GM23338 (cell line): ENCODE measurements at regions not wholly inside any gene's neighbourhood (a gene's known extent, or its start where the extent isn't known, plus 50 kb on each side); places are given as distances from the start of the nearest gene placed in this dataset.

Experiments
- ATAC-seq: fragments of 200-7000 bp; cut with Tn5 transposase; 3 replicates; pipeline ENCODE4 v1.9.1; 2020
- DNase-seq: peaks from one replicate; pipeline ENCODE4 v3.0.0-alpha.2; 2015; ENCODE audit warnings: low spot score
- H2AFZ ChIP-seq: fragments of 200-600 bp; sonication (generic); 2 replicates; pipeline ENCODE4 v1.8.0; 2016; ENCODE audit warnings: antibody characterized with exemption, mild to moderate bottlenecking, moderate library complexity
- H3F3A ChIP-seq: fragments of 200-600 bp; sonication (generic); replicated peaks from 2 replicates; pipeline ENCODE4 v1.8.0; 2017; ENCODE audit warnings: antibody characterized with exemption, mixed run types, low read depth
- H3K27ac ChIP-seq: fragments of 200-600 bp; sonication (generic); 2 replicates; pipeline ENCODE4 v1.6.1; 2016; ENCODE audit warnings: low read depth
- H3K27me3 ChIP-seq: fragments of 200-600 bp; sonication (generic); 2 replicates; pipeline ENCODE4 v1.8.0; 2016; ENCODE audit warnings: mild to moderate bottlenecking, mixed run types, moderate library complexity; ENCODE audit not compliant: insufficient read depth
- H3K36me3 ChIP-seq: fragments of 200-600 bp; sonication (generic); 2 replicates; pipeline ENCODE4 v1.8.0; 2016; ENCODE audit warnings: mild to moderate bottlenecking; ENCODE audit not compliant: insufficient read depth
- H3K4me1 ChIP-seq: fragments of 200-600 bp; sonication (generic); 2 replicates; pipeline ENCODE4 v1.8.0; 2016; ENCODE audit warnings: mild to moderate bottlenecking, moderate library complexity; ENCODE audit not compliant: insufficient read depth
- H3K4me2 ChIP-seq: fragments of 200-600 bp; sonication (generic); 2 replicates; pipeline ENCODE4 v1.7.1; 2017; ENCODE audit warnings: mixed run types
- H3K4me3 ChIP-seq: fragments of 200-600 bp; sonication (generic); 2 replicates; pipeline ENCODE4 v1.6.1; 2016; ENCODE audit warnings: mixed run types
- H3K79me2 ChIP-seq: fragments of 200-600 bp; sonication (generic); replicated peaks from 2 replicates; pipeline ENCODE4 v1.8.0; 2017; ENCODE audit warnings: mild to moderate bottlenecking; ENCODE audit not compliant: insufficient read depth
- H3K9me2 ChIP-seq: fragments of 200-600 bp; sonication (generic); 2 replicates; pipeline ENCODE4 v1.8.0; 2017; ENCODE audit not compliant: insufficient read depth
- H4K20me1 ChIP-seq: fragments of 200-600 bp; sonication (generic); replicated peaks from 2 replicates; pipeline ENCODE4 v1.8.0; 2017; ENCODE audit warnings: mild to moderate bottlenecking; ENCODE audit not compliant: insufficient read depth
- H3K27ac Mint-ChIP-seq: 2 replicates; pipeline ENCODE4 v1.8.0; 2020; ENCODE audit warnings: inconsistent platforms, mild to moderate bottlenecking, moderate library complexity, mixed read lengths
- H3K27me3 Mint-ChIP-seq: 3 replicates; pipeline ENCODE4 v1.8.0; 2022; ENCODE audit warnings: low read depth, mild to moderate bottlenecking, moderate library complexity, mixed read lengths, inconsistent platforms; ENCODE audit not compliant: insufficient read depth, poor library complexity
- H3K36me3 Mint-ChIP-seq: 3 replicates; pipeline ENCODE4 v1.8.0; 2021; ENCODE audit warnings: low read depth, mild to moderate bottlenecking, inconsistent platforms, moderate library complexity, mixed read lengths
- H3K4me1 Mint-ChIP-seq: 3 replicates; pipeline ENCODE4 v1.8.0; 2020; ENCODE audit warnings: mild to moderate bottlenecking, inconsistent platforms, mixed read lengths
- H3K4me3 Mint-ChIP-seq: 3 replicates; pipeline ENCODE4 v1.8.0; 2021; ENCODE audit warnings: moderate library complexity, mild to moderate bottlenecking, inconsistent platforms, mixed read lengths
- H3K9me3 Mint-ChIP-seq: 3 replicates; pipeline ENCODE4 v1.8.0; 2020; ENCODE audit warnings: moderate library complexity, mild to moderate bottlenecking, inconsistent platforms, mixed read lengths
- CREB1 ChIP-seq: fragments of 250-450 bp; sonication (Bioruptor Pico); IDR thresholded peaks from 2 replicates; pipeline ENCODE4 v1.5.0; 2020; ENCODE audit warnings: low read depth, mild to moderate bottlenecking, moderate library complexity
- CTCF ChIP-seq, 2 experiments: fragments of 200-600 bp in 1 of 2; sonication (generic) in 1 of 2; conservative IDR thresholded peaks; 2 replicates each; pipeline versions ENCODE4 v1.5.1 to v1.6.1; 2016 to 2017; ENCODE audit warnings: antibody characterized with exemption in 2 of 2, low read depth in 2 of 2, mild to moderate bottlenecking in 2 of 2, moderate library complexity in 1 of 2
- ETS1 ChIP-seq: IDR thresholded peaks from 2 replicates; pipeline ENCODE4 v1.6.1; 2016; ENCODE audit warnings: antibody characterized with exemption
- EZH2 ChIP-seq: fragments of 200-600 bp; sonication (generic); IDR thresholded peaks from one replicate; pipeline ENCODE4 v1.8.0; 2017; ENCODE audit warnings: antibody characterized with exemption, mild to moderate bottlenecking, low read depth; ENCODE audit not compliant: unreplicated experiment
- JUNB ChIP-seq: IDR thresholded peaks from one replicate; pipeline ENCODE4 v1.6.1; 2016; ENCODE audit warnings: antibody characterized with exemption; ENCODE audit not compliant: unreplicated experiment
- NANOG ChIP-seq: IDR thresholded peaks from 2 replicates; pipeline ENCODE4 v1.6.1; 2016; ENCODE audit warnings: antibody characterized with exemption, borderline replicate concordance
- POLR2AphosphoS5 ChIP-seq: IDR thresholded peaks from 2 replicates; pipeline ENCODE4 v1.6.1; 2016; ENCODE audit warnings: antibody characterized with exemption, low read depth
- STAT1 ChIP-seq: IDR thresholded peaks from one replicate; pipeline ENCODE4 v1.6.1; 2016; ENCODE audit warnings: antibody characterized with exemption; ENCODE audit not compliant: unreplicated experiment
- ZNF114 ChIP-seq: fragments of 250-450 bp; sonication (Bioruptor Pico); IDR thresholded peaks from 2 replicates; pipeline ENCODE4 v1.5.0; 2020; ENCODE audit warnings: mild to moderate bottlenecking, moderate library complexity
- TF ChIP-seq, protein P1 (sequence below): fragments of 250-450 bp; sonication (Bioruptor Pico); IDR thresholded peaks from 2 replicates; pipeline ENCODE4 v1.5.0; 2020; ENCODE audit warnings: mild to moderate bottlenecking, moderate library complexity

DNA sequence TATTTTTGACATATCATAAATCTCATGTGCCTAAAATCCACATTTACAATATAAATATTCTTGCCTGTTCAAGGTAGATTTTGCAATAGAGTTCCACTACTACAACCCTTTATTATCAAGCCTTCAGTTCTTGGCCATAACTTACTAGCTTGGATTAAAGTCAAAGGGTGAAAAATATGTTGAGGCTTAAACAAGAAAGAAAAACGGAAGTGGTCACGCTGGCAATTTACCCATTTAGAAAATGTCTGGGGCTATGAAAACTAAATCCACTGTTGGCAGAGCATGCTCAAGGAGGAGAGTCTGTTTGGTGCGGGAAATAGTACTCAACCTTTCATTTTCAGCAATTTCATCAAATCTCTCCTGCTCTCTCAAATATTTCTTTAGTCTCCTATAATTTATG, 209.8 kb upstream of the RHOBTB1 start:
- no peaks in the 10 kb centered on the region for H3K36me3 Mint-ChIP-seq
- Histone ChIP-seq H3K4me1 (0 out of 2 replicates have a peak, but pooled peaks cover 5% of the 10 kb centered on the region), H3F3A (no peaks in the 10 kb centered on the region), H2AFZ (no peak overlapping the region), H3K36me3 (no peaks in the 10 kb centered on the region), H3K9me2 (no peaks in the 10 kb centered on the region; the same call in none of the 2 replicates), H3K27me3 (no peaks in the 10 kb centered on the region), H3K4me2 (no peak overlapping the region), H3K27ac (no peak overlapping the region), H3K4me3 (no peak overlapping the region), H4K20me1 (no peaks in the 10 kb centered on the region), H3K79me2 (no peaks in the 10 kb centered on the region)
- TF ChIP-seq JUNB (no peak), ZNF114 (no peak), CREB1 (CRISPR knock-in tag) (no peak), POLR2AphosphoS5 (no peak)
- peaks cover 3% of the 10 kb centered on the region; the same call in 2 of the 3 replicates for H3K4me1 Mint-ChIP-seq
- H3K27me3 Mint-ChIP-seq = peaks cover 4% of the 10 kb centered on the region
- DNase-seq (no peak), ATAC-seq (no peak)
- H3K4me3 Mint-ChIP-seq = no peak overlapping the region
- H3K27ac Mint-ChIP-seq = no peak overlapping the region
- no peaks in the 10 kb centered on the region for H3K9me3 Mint-ChIP-seq

GRCh38 chr10:61151059-61151458, 207.1 kb upstream of the RHOBTB1 start:
- H3K27me3 Mint-ChIP-seq = peaks cover 4% of the 10 kb centered on the region
- no peaks in the 10 kb centered on the region for H3K27me3 ChIP-seq
- H2AFZ ChIP-seq = no peak overlapping the region
- no peak overlapping the region for H3K27ac ChIP-seq
- H3K4me2 ChIP-seq = no peak overlapping the region
- no peaks in the 10 kb centered on the region for H3K79me2 ChIP-seq
- H3K4me3 ChIP-seq = no peak overlapping the region
- H3K4me3 Mint-ChIP-seq = no peak overlapping the region
- no peaks in the 10 kb centered on the region for H3K9me3 Mint-ChIP-seq
- H3F3A ChIP-seq = no peaks in the 10 kb centered on the region
- H3K4me1 Mint-ChIP-seq = peaks cover 3% of the 10 kb centered on the region; the same call in 2 of the 3 replicates
- DNase-seq = no peak
- H3K36me3 Mint-ChIP-seq = no peaks in the 10 kb centered on the region
- H3K36me3 ChIP-seq = no peaks in the 10 kb centered on the region
- H3K9me2 ChIP-seq = no peaks in the 10 kb centered on the region; the same call in 1 of the 2 replicates
- 0 out of 2 replicates have a peak, but pooled peaks cover 5% of the 10 kb centered on the region for H3K4me1 ChIP-seq
- no peak for ATAC-seq
- no peaks in the 10 kb centered on the region for H4K20me1 ChIP-seq
- no peak overlapping the region for H3K27ac Mint-ChIP-seq
- TF ChIP-seq STAT1 = no peak
- no peak for TF ChIP-seq CTCF (conservative IDR thresholded peaks at IDR 0.05; ENCODE audit: low read depth in 2 of 2)
- TF ChIP-seq ETS1 = no peak
- TF ChIP-seq EZH2 = no peak
- no peak for TF ChIP-seq CREB1 (CRISPR knock-in tag)
- no peak for TF ChIP-seq JUNB
- TF ChIP-seq POLR2AphosphoS5 = no peak
- TF ChIP-seq, protein P1, sequence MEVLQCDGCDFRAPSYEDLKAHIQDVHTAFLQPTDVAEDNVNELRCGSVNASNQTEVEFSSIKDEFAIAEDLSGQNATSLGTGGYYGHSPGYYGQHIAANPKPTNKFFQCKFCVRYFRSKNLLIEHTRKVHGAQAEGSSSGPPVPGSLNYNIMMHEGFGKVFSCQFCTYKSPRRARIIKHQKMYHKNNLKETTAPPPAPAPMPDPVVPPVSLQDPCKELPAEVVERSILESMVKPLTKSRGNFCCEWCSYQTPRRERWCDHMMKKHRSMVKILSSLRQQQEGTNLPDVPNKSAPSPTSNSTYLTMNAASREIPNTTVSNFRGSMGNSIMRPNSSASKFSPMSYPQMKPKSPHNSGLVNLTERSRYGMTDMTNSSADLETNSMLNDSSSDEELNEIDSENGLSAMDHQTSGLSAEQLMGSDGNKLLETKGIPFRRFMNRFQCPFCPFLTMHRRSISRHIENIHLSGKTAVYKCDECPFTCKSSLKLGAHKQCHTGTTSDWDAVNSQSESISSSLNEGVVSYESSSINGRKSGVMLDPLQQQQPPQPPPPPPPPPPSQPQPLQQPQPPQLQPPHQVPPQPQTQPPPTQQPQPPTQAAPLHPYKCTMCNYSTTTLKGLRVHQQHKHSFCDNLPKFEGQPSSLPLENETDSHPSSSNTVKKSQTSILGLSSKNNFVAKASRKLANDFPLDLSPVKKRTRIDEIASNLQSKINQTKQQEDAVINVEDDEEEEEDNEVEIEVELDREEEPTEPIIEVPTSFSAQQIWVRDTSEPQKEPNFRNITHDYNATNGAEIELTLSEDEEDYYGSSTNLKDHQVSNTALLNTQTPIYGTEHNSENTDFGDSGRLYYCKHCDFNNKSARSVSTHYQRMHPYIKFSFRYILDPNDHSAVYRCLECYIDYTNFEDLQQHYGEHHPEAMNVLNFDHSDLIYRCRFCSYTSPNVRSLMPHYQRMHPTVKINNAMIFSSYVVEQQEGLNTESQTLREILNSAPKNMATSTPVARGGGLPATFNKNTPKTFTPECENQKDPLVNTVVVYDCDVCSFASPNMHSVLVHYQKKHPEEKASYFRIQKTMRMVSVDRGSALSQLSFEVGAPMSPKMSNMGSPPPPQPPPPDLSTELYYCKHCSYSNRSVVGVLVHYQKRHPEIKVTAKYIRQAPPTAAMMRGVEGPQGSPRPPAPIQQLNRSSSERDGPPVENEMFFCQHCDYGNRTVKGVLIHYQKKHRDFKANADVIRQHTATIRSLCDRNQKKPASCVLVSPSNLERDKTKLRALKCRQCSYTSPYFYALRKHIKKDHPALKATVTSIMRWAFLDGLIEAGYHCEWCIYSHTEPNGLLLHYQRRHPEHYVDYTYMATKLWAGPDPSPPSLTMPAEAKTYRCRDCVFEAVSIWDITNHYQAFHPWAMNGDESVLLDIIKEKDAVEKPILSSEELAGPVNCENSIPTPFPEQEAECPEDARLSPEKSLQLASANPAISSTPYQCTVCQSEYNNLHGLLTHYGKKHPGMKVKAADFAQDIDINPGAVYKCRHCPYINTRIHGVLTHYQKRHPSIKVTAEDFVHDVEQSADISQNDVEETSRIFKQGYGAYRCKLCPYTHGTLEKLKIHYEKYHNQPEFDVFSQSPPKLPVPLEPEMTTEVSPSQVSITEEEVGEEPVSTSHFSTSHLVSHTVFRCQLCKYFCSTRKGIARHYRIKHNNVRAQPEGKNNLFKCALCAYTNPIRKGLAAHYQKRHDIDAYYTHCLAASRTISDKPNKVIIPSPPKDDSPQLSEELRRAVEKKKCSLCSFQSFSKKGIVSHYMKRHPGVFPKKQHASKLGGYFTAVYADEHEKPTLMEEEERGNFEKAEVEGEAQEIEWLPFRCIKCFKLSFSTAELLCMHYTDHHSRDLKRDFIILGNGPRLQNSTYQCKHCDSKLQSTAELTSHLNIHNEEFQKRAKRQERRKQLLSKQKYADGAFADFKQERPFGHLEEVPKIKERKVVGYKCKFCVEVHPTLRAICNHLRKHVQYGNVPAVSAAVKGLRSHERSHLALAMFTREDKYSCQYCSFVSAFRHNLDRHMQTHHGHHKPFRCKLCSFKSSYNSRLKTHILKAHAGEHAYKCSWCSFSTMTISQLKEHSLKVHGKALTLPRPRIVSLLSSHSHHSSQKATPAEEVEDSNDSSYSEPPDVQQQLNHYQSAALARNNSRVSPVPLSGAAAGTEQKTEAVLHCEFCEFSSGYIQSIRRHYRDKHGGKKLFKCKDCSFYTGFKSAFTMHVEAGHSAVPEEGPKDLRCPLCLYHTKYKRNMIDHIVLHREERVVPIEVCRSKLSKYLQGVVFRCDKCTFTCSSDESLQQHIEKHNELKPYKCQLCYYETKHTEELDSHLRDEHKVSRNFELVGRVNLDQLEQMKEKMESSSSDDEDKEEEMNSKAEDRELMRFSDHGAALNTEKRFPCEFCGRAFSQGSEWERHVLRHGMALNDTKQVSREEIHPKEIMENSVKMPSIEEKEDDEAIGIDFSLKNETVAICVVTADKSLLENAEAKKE (CRISPR knock-in tag) = no peak
- no peak for TF ChIP-seq ZNF114
- no peak for TF ChIP-seq NANOG
